ENCODE measurements at regions not wholly inside any gene's neighbourhood (a gene's known extent, or its start where the extent isn't known, plus 50 kb on each side); places are given as distances from the start of the nearest gene placed in this dataset.

- DNase-seq (ENCODE audit: low read depth, low spot score), result no peak
- ChIA-PET POLR2A (interaction anchor here (0.9 kb wide), 1 partner anchor 259 kb away, joined by 3 read pairs; the partner anchor contains the start of gene SOX9), CTCF (no interaction called here)
These were observed 258.7 kb downstream of the SOX9 start for GRCh38 chr17:72379516-72379915.

GRCh38 chr17:72380120-72380519 is 259.3 kb downstream of the SOX9 start:
- H3K4me3 ChIP-seq (ENCODE audit: low read depth, low read length), result no peak overlapping the region
- no peaks in the 10 kb centered on the region; the same call in 1 of the 2 replicates for H3K9me3 ChIP-seq (ENCODE audit: control insufficient read depth, insufficient read depth, low read length)
- DNase-seq (ENCODE audit: low read depth, low spot score), result no peak
- CTCF ChIA-PET, result interaction anchor here (0.6 kb wide), 1 partner anchor 177 kb away, joined by 3 read pairs; no protein-coding TSS in a partner anchor
- POLR2A ChIA-PET, result interaction anchor here (0.9 kb wide), 1 partner anchor 259 kb away, joined by 3 read pairs; the partner anchor contains the start of gene SOX9
- H3K27me3 ChIP-seq (ENCODE audit: control insufficient read depth, insufficient read depth, low read length), result no peaks in the 10 kb centered on the region
- no peak overlapping the region for H3K27ac ChIP-seq (ENCODE audit: low read depth, low read length)
- no peak for TF ChIP-seq CTCF (IDR thresholded peaks at IDR 0.05; ENCODE audit: low read depth, low read length)

More at GRCh38 chr17:72379516-72379915, 258.7 kb downstream of the SOX9 start:
- no peak for TF ChIP-seq CTCF (IDR thresholded peaks at IDR 0.05; ENCODE audit: low read depth, low read length)
- H3K9me3 ChIP-seq (ENCODE audit: control insufficient read depth, insufficient read depth, low read length), result no peaks in the 10 kb centered on the region; the same call in 1 of the 2 replicates
- no peaks in the 10 kb centered on the region for H3K27me3 ChIP-seq (ENCODE audit: control insufficient read depth, insufficient read depth, low read length)
- no peak overlapping the region for H3K4me3 ChIP-seq (ENCODE audit: low read depth, low read length)
- H3K27ac ChIP-seq (ENCODE audit: low read depth, low read length), result no peak overlapping the region

GRCh38 chr17:72380737-72381136 is 259.9 kb downstream of the SOX9 start:
- Histone ChIP-seq H3K9me3 (ENCODE audit: control insufficient read depth, insufficient read depth, low read length) (no peaks in the 10 kb centered on the region; the same call in 1 of the 2 replicates), H3K27ac (ENCODE audit: low read depth, low read length) (no peak overlapping the region), H3K4me3 (ENCODE audit: low read depth, low read length) (no peak overlapping the region), H3K27me3 (ENCODE audit: control insufficient read depth, insufficient read depth, low read length) (no peaks in the 10 kb centered on the region)
- TF ChIP-seq CTCF (IDR thresholded peaks at IDR 0.05; ENCODE audit: low read depth, low read length), result no peak
- DNase-seq (ENCODE audit: low read depth, low spot score), result no peak
- POLR2A ChIA-PET, result no interaction called here
- CTCF ChIA-PET, result interaction anchor here (0.6 to 1.5 kb wide), 2 partner anchors 10 to 32 kb away, joined by 4 to 6 read pairs; no protein-coding TSS in a partner anchor

- no peaks in the 10 kb centered on the region; the same call in 1 of the 2 replicates for H3K9me3 ChIP-seq (ENCODE audit: control insufficient read depth, insufficient read depth, low read length)
- POLR2A ChIA-PET, result no interaction called here
These were observed 261.0 kb downstream of the SOX9 start for GRCh38 chr17:72381597-72382397.

More at GRCh38 chr17:72381597-72382397, 261.0 kb downstream of the SOX9 start:
- CTCF ChIA-PET, result interaction anchor here (1.5 kb wide), 1 partner anchor 9 kb away, joined by 4 read pairs; no protein-coding TSS in a partner anchor
- no peak overlapping the region for H3K27ac ChIP-seq (ENCODE audit: low read depth, low read length)
- DNase-seq (ENCODE audit: low read depth, low spot score), result no peak
- TF ChIP-seq CTCF (IDR thresholded peaks at IDR 0.05; ENCODE audit: low read depth, low read length), result no peak
- H3K27me3 ChIP-seq (ENCODE audit: control insufficient read depth, insufficient read depth, low read length), result no peaks in the 10 kb centered on the region
- H3K4me3 ChIP-seq (ENCODE audit: low read depth, low read length), result no peak overlapping the region
